ENCODE measurements at regions not wholly inside any gene's neighbourhood (a gene's known extent, or its start where the extent isn't known, plus 50 kb on each side); places are given as distances from the start of the nearest gene placed in this dataset.
"Not testable (repeated sequence)": the region's sequence is repeated elsewhere in the genome, so short reads cannot be mapped to it uniquely, and the experiment has no call there.

GRCh38 chr1:109857702-109858101, 52.9 kb upstream of the CSF1 start:
- not testable (repeated sequence) for H3K4me3 ChIP-seq (ENCODE audit: low read depth, low read length); DNase-seq (ENCODE audit: low read depth)

GRCh38 chr1:109855986-109856385, 54.7 kb upstream of the CSF1 start:
- not testable (repeated sequence) for DNase-seq (ENCODE audit: low read depth)

GRCh38 chr1:109853972-109854371, 56.7 kb upstream of the CSF1 start:
- DNase-seq (ENCODE audit: low read depth); H3K4me3 ChIP-seq (ENCODE audit: low read depth, low read length): not testable (repeated sequence)

More at GRCh38 chr1:109855986-109856385, 54.7 kb upstream of the CSF1 start:
- H3K4me3 ChIP-seq (ENCODE audit: low read depth, low read length), result not testable (repeated sequence)

- DNase-seq (ENCODE audit: low read depth), result peak; percentile 81
Observed at GRCh38 chr1:109852221-109853015, 58.2 kb upstream of the CSF1 start.

DNA sequence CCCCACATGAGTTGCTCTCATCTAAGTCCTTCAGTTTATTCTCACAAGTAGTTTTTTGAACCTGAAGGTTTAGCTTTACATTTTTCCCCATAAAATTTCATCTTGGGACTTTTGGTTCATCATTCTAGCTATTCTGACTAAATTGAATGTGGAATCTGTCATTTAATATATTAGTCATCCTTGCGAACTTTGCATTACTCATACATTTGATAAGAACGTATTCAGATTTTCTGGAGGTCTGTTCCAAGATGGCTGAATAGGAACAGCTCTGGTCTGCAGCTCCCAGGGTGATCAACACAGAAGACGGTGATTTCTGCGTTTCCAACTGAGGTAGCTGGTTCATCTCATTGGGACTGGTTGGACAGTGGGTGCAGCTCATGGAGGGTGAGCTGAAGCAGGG, 59.8 kb upstream of the CSF1 start:
- no peak overlapping the region for H3K4me3 ChIP-seq (ENCODE audit: low read depth, low read length)
- DNase-seq (ENCODE audit: low read depth), result peak; percentile 65
- TF ChIP-seq, protein P1, sequence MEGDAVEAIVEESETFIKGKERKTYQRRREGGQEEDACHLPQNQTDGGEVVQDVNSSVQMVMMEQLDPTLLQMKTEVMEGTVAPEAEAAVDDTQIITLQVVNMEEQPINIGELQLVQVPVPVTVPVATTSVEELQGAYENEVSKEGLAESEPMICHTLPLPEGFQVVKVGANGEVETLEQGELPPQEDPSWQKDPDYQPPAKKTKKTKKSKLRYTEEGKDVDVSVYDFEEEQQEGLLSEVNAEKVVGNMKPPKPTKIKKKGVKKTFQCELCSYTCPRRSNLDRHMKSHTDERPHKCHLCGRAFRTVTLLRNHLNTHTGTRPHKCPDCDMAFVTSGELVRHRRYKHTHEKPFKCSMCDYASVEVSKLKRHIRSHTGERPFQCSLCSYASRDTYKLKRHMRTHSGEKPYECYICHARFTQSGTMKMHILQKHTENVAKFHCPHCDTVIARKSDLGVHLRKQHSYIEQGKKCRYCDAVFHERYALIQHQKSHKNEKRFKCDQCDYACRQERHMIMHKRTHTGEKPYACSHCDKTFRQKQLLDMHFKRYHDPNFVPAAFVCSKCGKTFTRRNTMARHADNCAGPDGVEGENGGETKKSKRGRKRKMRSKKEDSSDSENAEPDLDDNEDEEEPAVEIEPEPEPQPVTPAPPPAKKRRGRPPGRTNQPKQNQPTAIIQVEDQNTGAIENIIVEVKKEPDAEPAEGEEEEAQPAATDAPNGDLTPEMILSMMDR (IDR thresholded peaks at IDR 0.05; ENCODE audit: insufficient read depth, low read length), result no peak

More at GRCh38 chr1:109852221-109853015, 58.2 kb upstream of the CSF1 start:
- not testable (repeated sequence) for H3K4me3 ChIP-seq (ENCODE audit: low read depth, low read length)

- no peak overlapping the region for H3K4me3 ChIP-seq (ENCODE audit: low read depth, low read length)
- TF ChIP-seq, protein P1 (IDR thresholded peaks at IDR 0.05; ENCODE audit: insufficient read depth, low read length), result no peak
- DNase-seq (ENCODE audit: low read depth), result peak; percentile 12
Observed at GRCh38 chr1:109850194-109850593, 60.5 kb upstream of the CSF1 start.

DNA sequence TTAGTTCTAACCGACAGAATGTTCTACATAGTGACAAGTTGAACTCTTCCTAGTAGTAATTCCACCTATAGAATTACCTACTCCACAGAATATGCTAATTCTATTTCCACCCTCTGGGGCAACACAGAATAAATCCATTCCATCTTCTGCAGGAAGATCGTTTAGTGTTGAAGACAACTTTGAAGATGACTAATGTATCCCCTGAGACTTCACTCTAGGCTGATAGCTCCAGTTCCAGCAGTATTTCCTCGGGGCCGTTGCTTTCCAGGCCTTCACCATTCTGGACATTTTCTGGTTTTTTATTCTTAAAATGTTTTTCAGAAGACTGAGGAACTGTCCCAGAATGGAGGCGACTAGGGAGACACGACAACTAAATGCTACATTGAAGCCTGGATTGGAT, 61.0 kb upstream of the CSF1 start:
- DNase-seq (ENCODE audit: low read depth), result peak; percentile 46
- H3K4me3 ChIP-seq (ENCODE audit: low read depth, low read length), result no peak overlapping the region
- TF ChIP-seq, protein P1 (IDR thresholded peaks at IDR 0.05; ENCODE audit: insufficient read depth, low read length), result no peak

GRCh38 chr1:109847251-109847650, 63.4 kb upstream of the CSF1 start:
- TF ChIP-seq, protein P1 (IDR thresholded peaks at IDR 0.05; ENCODE audit: insufficient read depth, low read length), result no peak
- no peak overlapping the region for H3K4me3 ChIP-seq (ENCODE audit: low read depth, low read length)
- no peak for DNase-seq (ENCODE audit: low read depth)

GRCh38 chr1:109846846-109847245, 63.8 kb upstream of the CSF1 start:
- TF ChIP-seq, protein P1 (IDR thresholded peaks at IDR 0.05; ENCODE audit: insufficient read depth, low read length), result no peak
- no peak for DNase-seq (ENCODE audit: low read depth)
- no peak overlapping the region for H3K4me3 ChIP-seq (ENCODE audit: low read depth, low read length)
